HCT116 (cell line): ENCODE measurements at regions not wholly inside any gene's neighbourhood (a gene's known extent, or its start where the extent isn't known, plus 50 kb on each side); places are given as distances from the start of the nearest gene placed in this dataset.

Experiments used
- ATAC-seq: fragments of 200-7000 bp; cut with Tn5 transposase; 2 replicates; pipeline ENCODE4 v1.9.1; 2020; ENCODE audit warnings: mild to moderate bottlenecking, moderate library complexity
- BruUV-seq: library from RNA; stranded (reverse); fragments of 400-500 nt; replicated peaks from 2 replicates; lab custom pipeline; 2021; lab: Mats Ljungman, UMichigan
- CTCF ChIA-PET: fragments of 300-600 bp; sonication (Branson Sonifier 250); formaldehyde crosslinking; loops from one replicate; lab custom pipeline; 2021; ENCODE audit warnings: antibody characterized with exemption; lab: Charles Lee
- POLR2A ChIA-PET: fragments of 300-600, 350-600 bp; sonication (Branson Sonifier 250); formaldehyde crosslinking; loops from one replicate; lab custom pipeline; 2021; ENCODE audit warnings: antibody characterized with exemption; lab: Charles Lee
- RAD21 ChIA-PET, 2 experiments: fragments of 300-600 bp; sonication (Branson Sonifier 250); formaldehyde crosslinking; loops; one replicate each; lab custom pipeline; 2023; ENCODE audit warnings: low total read pairs in 2 of 2; ENCODE audit not compliant: uncharacterized antibody in 2 of 2, unreplicated experiment in 2 of 2, low non-redundant PET in 1 of 2; lab: Charles Lee
- DNase-seq: peaks from one replicate; pipeline ENCODE4 v3.0.0-alpha.2; 2010; ENCODE audit warnings: low read depth, low spot score
- H2AFZ ChIP-seq: fragments of 200-600 bp; shearing (Covaris generic), sonication (generic); 2 replicates; pipeline ENCODE4 v1.6.1; 2017; ENCODE audit warnings: low read depth, mixed run types, mixed read lengths, antibody characterized with exemption, low read length; ENCODE audit not compliant: poor library complexity, severe bottlenecking
- H3K27ac ChIP-seq: 2 replicates; pipeline ENCODE4 v1.5.1; 2012; ENCODE audit warnings: low read depth, low read length
- H3K27me3 ChIP-seq: fragments of 200-600 bp; sonication (generic); 2 replicates; pipeline ENCODE4 v1.6.1; 2016; ENCODE audit warnings: mixed run types, low read length, mixed read lengths; ENCODE audit not compliant: insufficient read depth
- H3K36me3 ChIP-seq, 2 experiments: fragments of 200-500 bp in 1 of 2; fragments of 200-600 bp in 1 of 2; sonication (Bioruptor generic) in 1 of 2; sonication (generic) in 1 of 2; 2 replicates each; pipeline versions ENCODE4 v1.5.1 to v1.6.1; 2014 to 2016; ENCODE audit warnings: low read length in 2 of 2, inconsistent platforms in 1 of 2, mixed read lengths in 1 of 2, mixed run types in 1 of 2; ENCODE audit not compliant: insufficient read depth in 2 of 2, control insufficient read depth in 1 of 2
- H3K4me1 ChIP-seq, 2 experiments: fragments of 200-600 bp in 1 of 2; sonication (generic) in 1 of 2; 2 replicates each; pipeline versions ENCODE4 v1.5.1 to v1.6.1; 2012 to 2017; ENCODE audit warnings: low read length in 2 of 2, inconsistent platforms in 1 of 2, mild to moderate bottlenecking in 1 of 2, mixed read lengths in 1 of 2, mixed run types in 1 of 2, moderate library complexity in 1 of 2; ENCODE audit not compliant: insufficient read depth in 2 of 2, control insufficient read depth in 1 of 2
- H3K4me2 ChIP-seq: fragments of 200-600 bp; sonication (generic); 2 replicates; pipeline ENCODE4 v1.6.1; 2017; ENCODE audit warnings: mixed run types, low read length, mixed read lengths
- H3K4me3 ChIP-seq, 2 experiments: fragments of 200-600 bp in 1 of 2; sonication (generic) in 1 of 2; replicated peaks in 1 of 2; 2 replicates each; pipeline ENCODE4 v1.5.1; 2011 to 2016; ENCODE audit warnings: low read length in 2 of 2, control low read depth in 1 of 2, low read depth in 1 of 2, mild to moderate bottlenecking in 1 of 2, mixed read lengths in 1 of 2, mixed run types in 1 of 2
- H3K79me2 ChIP-seq: fragments of 200-600 bp; sonication (generic); 2 replicates; pipeline ENCODE4 v1.6.1; 2017; ENCODE audit warnings: mild to moderate bottlenecking, mixed run types, low read length, moderate library complexity, mixed read lengths; ENCODE audit not compliant: insufficient read depth
- H3K9ac ChIP-seq: fragments of 200-600 bp; sonication (generic); 2 replicates; pipeline ENCODE4 v1.6.1; 2016; ENCODE audit warnings: low read length, mixed read lengths
- H3K9me2 ChIP-seq: fragments of 200-600 bp; sonication (generic), shearing (Covaris generic); 2 replicates; pipeline ENCODE4 v1.6.1; 2017; ENCODE audit warnings: mixed run types, mild to moderate bottlenecking, moderate library complexity; ENCODE audit not compliant: insufficient read depth
- H3K9me3 ChIP-seq, 2 experiments: fragments of 200-500 bp in 1 of 2; fragments of 200-600 bp in 1 of 2; sonication (Bioruptor generic) in 1 of 2; sonication (generic) in 1 of 2; 2 replicates each; pipeline ENCODE4 v1.6.1; 2014 to 2017; ENCODE audit warnings: low read length in 2 of 2, mixed read lengths in 2 of 2, inconsistent platforms in 1 of 2, low read depth in 1 of 2, mild to moderate bottlenecking in 1 of 2, mixed run types in 1 of 2, moderate library complexity in 1 of 2; ENCODE audit not compliant: control insufficient read depth in 1 of 2, insufficient read depth in 1 of 2
- H4K20me1 ChIP-seq: fragments of 200-600 bp; sonication (generic), shearing (Covaris generic); 2 replicates; pipeline ENCODE4 v1.6.1; 2017; ENCODE audit warnings: mixed run types, mild to moderate bottlenecking, moderate library complexity; ENCODE audit not compliant: insufficient read depth
- CTCF ChIP-seq, 3 experiments: fragments of 200-600 bp in 1 of 3; sonication (generic) in 1 of 3; IDR thresholded peaks in 2 of 3; conservative IDR thresholded peaks in 1 of 3; 2 replicates each; pipeline ENCODE4 v1.5.1; 2012 to 2017; ENCODE audit warnings: low read depth in 2 of 3, low read length in 2 of 3, antibody characterized with exemption in 1 of 3, borderline replicate concordance in 1 of 3, control low read depth in 1 of 3, mild to moderate bottlenecking in 1 of 3, mixed read lengths in 1 of 3, mixed run types in 1 of 3, moderate library complexity in 1 of 3; ENCODE audit not compliant: insufficient read depth in 1 of 3
- EGR1 ChIP-seq: IDR thresholded peaks from 2 replicates; pipeline ENCODE4 v1.6.1; 2012; ENCODE audit warnings: low read depth
- EZH2 ChIP-seq: fragments of 200-600 bp; sonication (generic); IDR thresholded peaks from 2 replicates; pipeline ENCODE4 v1.6.1; 2017; ENCODE audit warnings: antibody characterized with exemption, mixed run types
- EZH2phosphoT487 ChIP-seq: fragments of 200-600 bp; IDR thresholded peaks from 2 replicates; pipeline ENCODE4 v1.6.1; 2018; ENCODE audit warnings: antibody characterized with exemption, borderline replicate concordance
- JUND ChIP-seq: IDR thresholded peaks from 2 replicates; pipeline ENCODE4 v1.6.1; 2012
- POLR2A ChIP-seq: IDR thresholded peaks from 2 replicates; pipeline ENCODE4 v1.7.0; 2011; ENCODE audit warnings: borderline replicate concordance; ENCODE audit not compliant: insufficient read depth, insufficient read length; ENCODE audit errors: extremely low read depth
- SIN3A ChIP-seq: IDR thresholded peaks from 2 replicates; pipeline ENCODE4 v1.6.1; 2012; ENCODE audit warnings: low read depth
- SRF ChIP-seq: IDR thresholded peaks from 2 replicates; pipeline ENCODE4 v1.6.1; 2012; ENCODE audit warnings: low read depth
- TCF7L2 ChIP-seq: IDR thresholded peaks from 2 replicates; pipeline ENCODE4 v1.7.0; 2011; ENCODE audit warnings: borderline replicate concordance, inconsistent platforms; ENCODE audit not compliant: insufficient read depth, insufficient read length; ENCODE audit errors: extremely low read depth
- intact Hi-C: fragments of 100-400 bp; cut with micrococcal nuclease; formaldehyde crosslinking; loops from 2 replicates; pipeline ENCODE4 v1.10.0; 2022
- TF ChIP-seq, protein P1 (sequence below): IDR thresholded peaks from 2 replicates; pipeline ENCODE4 v1.6.1; 2012
- TF ChIP-seq, protein P2 (sequence below): IDR thresholded peaks from 2 replicates; pipeline ENCODE4 v1.6.1; 2012

- Histone ChIP-seq H3K4me1 (no peaks in the 10 kb centered on the region), H3K9me2 (no peaks in the 10 kb centered on the region), H3K9me3 (peaks cover 0 to 8% of the 10 kb centered on the region in 2 experiments; a peak in 1 of 4 replicates), H3K27ac (no peak overlapping the region), H3K9ac (no peak overlapping the region), H3K27me3 (no peaks in the 10 kb centered on the region; the same call in 1 of the 2 replicates), H3K4me3 (no peak overlapping the region), H3K4me2 (no peak overlapping the region), H2AFZ (no peak overlapping the region), H4K20me1 (no peaks in the 10 kb centered on the region), H3K79me2 (no peaks in the 10 kb centered on the region), H3K36me3 (no peaks in the 10 kb centered on the region)
- RAD21 ChIA-PET: no interaction called here
- no TSS peak for BruUV-seq
- TF ChIP-seq CTCF (IDR thresholded peaks at IDR 0.05 in 2 of 3, conservative IDR thresholded peaks at IDR 0.05 in 1 of 3; ENCODE audit: borderline replicate concordance in 1 of 3, insufficient read depth in 1 of 3, low read depth in 2 of 3, low read length in 2 of 3) (no peak), EZH2phosphoT487 (no peak), POLR2A (no peak), EGR1 (no peak), SIN3A (no peak), SRF (no peak), EZH2 (no peak), JUND (no peak), TCF7L2 (no peak)
- TF ChIP-seq, protein P1, sequence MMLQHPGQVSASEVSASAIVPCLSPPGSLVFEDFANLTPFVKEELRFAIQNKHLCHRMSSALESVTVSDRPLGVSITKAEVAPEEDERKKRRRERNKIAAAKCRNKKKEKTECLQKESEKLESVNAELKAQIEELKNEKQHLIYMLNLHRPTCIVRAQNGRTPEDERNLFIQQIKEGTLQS: no peak
- TF ChIP-seq, protein P2, sequence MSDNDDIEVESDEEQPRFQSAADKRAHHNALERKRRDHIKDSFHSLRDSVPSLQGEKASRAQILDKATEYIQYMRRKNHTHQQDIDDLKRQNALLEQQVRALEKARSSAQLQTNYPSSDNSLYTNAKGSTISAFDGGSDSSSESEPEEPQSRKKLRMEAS: no peak
- ATAC-seq (no peak), DNase-seq (no peak)
- intact Hi-C loops: no loop called here
- CTCF ChIA-PET: no interaction called here
- POLR2A ChIA-PET: no interaction called here
Observed at GRCh38 chr4:26008737-26009136, 94.7 kb downstream of the SMIM20 start.
